Suprapubic skin (tissue), 3 donors: ENCODE measurements at regions not wholly inside any gene's neighbourhood (a gene's known extent, or its start where the extent isn't known, plus 50 kb on each side); places are given as distances from the start of the nearest gene placed in this dataset.
"Not testable (repeated sequence)": the region's sequence is repeated elsewhere in the genome, so short reads cannot be mapped to it uniquely, and the experiment has no call there.

Experiments
- POLR2A ChIP-seq, 2 donors: fragments of 450-650 bp; IDR thresholded peaks; one replicate each; pipeline ENCODE4 v1.6.1; 2017; ENCODE audit warnings: antibody characterized with exemption in 2 of 2, mild to moderate bottlenecking in 2 of 2, moderate library complexity in 2 of 2
- TF ChIP-seq, protein P1 (sequence below), 2 donors: fragments of 200-600 bp in 1 of 2; fragments of 450-650 bp in 1 of 2; sonication (generic) in 1 of 2; IDR thresholded peaks; one replicate each; pipeline ENCODE4 v1.5.1; 2016 to 2019; ENCODE audit warnings: antibody characterized with exemption in 2 of 2, mild to moderate bottlenecking in 1 of 2, moderate library complexity in 1 of 2

DNA sequence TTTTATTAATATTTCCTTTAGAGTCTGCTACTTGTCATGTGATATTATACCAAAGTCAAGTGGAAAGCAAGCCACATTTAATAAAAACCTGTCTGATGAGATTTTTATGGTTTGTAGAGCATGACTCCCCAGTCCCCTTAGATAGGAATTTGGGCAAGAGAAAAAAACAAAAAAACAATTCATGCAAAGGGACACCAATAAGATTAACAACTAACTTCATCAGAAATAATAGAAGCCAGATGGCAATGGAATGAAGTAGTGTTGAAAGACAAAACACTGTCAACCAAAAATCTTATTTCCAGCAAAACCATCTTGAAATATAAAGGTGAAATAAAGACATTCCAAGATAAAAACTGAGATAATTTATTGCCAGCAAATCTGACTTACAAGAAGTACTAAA is 228.8 kb upstream of the SGCG start:
- TF ChIP-seq, protein P1, sequence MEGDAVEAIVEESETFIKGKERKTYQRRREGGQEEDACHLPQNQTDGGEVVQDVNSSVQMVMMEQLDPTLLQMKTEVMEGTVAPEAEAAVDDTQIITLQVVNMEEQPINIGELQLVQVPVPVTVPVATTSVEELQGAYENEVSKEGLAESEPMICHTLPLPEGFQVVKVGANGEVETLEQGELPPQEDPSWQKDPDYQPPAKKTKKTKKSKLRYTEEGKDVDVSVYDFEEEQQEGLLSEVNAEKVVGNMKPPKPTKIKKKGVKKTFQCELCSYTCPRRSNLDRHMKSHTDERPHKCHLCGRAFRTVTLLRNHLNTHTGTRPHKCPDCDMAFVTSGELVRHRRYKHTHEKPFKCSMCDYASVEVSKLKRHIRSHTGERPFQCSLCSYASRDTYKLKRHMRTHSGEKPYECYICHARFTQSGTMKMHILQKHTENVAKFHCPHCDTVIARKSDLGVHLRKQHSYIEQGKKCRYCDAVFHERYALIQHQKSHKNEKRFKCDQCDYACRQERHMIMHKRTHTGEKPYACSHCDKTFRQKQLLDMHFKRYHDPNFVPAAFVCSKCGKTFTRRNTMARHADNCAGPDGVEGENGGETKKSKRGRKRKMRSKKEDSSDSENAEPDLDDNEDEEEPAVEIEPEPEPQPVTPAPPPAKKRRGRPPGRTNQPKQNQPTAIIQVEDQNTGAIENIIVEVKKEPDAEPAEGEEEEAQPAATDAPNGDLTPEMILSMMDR (IDR thresholded peaks at IDR 0.05) = not testable (repeated sequence)
- not testable (repeated sequence) for TF ChIP-seq POLR2A (IDR thresholded peaks at IDR 0.05)
